ENCODE measurements at regions not wholly inside any gene's neighbourhood (a gene's known extent, or its start where the extent isn't known, plus 50 kb on each side); places are given as distances from the start of the nearest gene placed in this dataset.

- no peak for DNase-seq
Observed at GRCh38 chr4:10334506-10335028, 122.7 kb downstream of the ZNF518B start.

GRCh38 chr4:10333942-10334341 lies 123.3 kb downstream of the ZNF518B start:
- no peak for DNase-seq

- DNase-seq: no peak
Observed at GRCh38 chr4:10326075-10326474, 131.2 kb downstream of the ZNF518B start.

- no peak for DNase-seq
Observed at GRCh38 chr4:10321931-10322330, 135.3 kb downstream of the ZNF518B start.

- DNase-seq: no peak
Observed at GRCh38 chr4:10320130-10320529, 137.1 kb downstream of the ZNF518B start.

GRCh38 chr4:10317345-10317744 lies 139.9 kb downstream of the ZNF518B start:
- no peak for DNase-seq

- no peak for DNase-seq
Observed at GRCh38 chr4:10316851-10317250, 140.4 kb downstream of the ZNF518B start.

GRCh38 chr4:10315638-10316037 lies 141.6 kb downstream of the ZNF518B start:
- no peak for DNase-seq

GRCh38 chr4:10312568-10312967 lies 144.7 kb downstream of the ZNF518B start:
- no peak for DNase-seq

GRCh38 chr4:10311939-10312338 lies 145.3 kb downstream of the ZNF518B start:
- DNase-seq: no peak

- no peak for DNase-seq
Observed at GRCh38 chr4:10305816-10306215, 151.4 kb downstream of the ZNF518B start.

- DNase-seq: no peak
Observed at GRCh38 chr4:10303291-10303690, 153.9 kb downstream of the ZNF518B start.

- DNase-seq: no peak
Observed at GRCh38 chr4:10302096-10302495, 155.1 kb downstream of the ZNF518B start.

GRCh38 chr4:10299601-10300000 lies 157.6 kb downstream of the ZNF518B start:
- no peak for DNase-seq

GRCh38 chr4:10298681-10299080 lies 158.5 kb downstream of the ZNF518B start:
- DNase-seq: no peak

- DNase-seq: no peak
Observed at GRCh38 chr4:10296730-10297129, 160.5 kb downstream of the ZNF518B start.

GRCh38 chr4:10295301-10295700 lies 161.9 kb downstream of the ZNF518B start:
- DNase-seq: no peak

GRCh38 chr4:10289538-10289906 lies 167.7 kb downstream of the ZNF518B start:
- DNase-seq: no peak

- DNase-seq: no peak
Observed at GRCh38 chr4:10288830-10289537, 168.2 kb downstream of the ZNF518B start.

- DNase-seq: no peak
Observed at GRCh38 chr4:10285028-10285427, 168.4 kb upstream of the WDR1 start.

- peak; percentile 2 for DNase-seq
Observed at GRCh38 chr4:10283761-10284160, 167.2 kb upstream of the WDR1 start.

GRCh38 chr4:10281996-10282395 lies 165.4 kb upstream of the WDR1 start:
- DNase-seq: no peak

GRCh38 chr4:10279261-10279660 lies 162.7 kb upstream of the WDR1 start:
- DNase-seq: no peak

GRCh38 chr4:10278071-10278470 lies 161.5 kb upstream of the WDR1 start:
- DNase-seq: no peak

GRCh38 chr4:10276152-10276551 lies 159.6 kb upstream of the WDR1 start:
- DNase-seq: no peak
